ENCODE measurements at regions not wholly inside any gene's neighbourhood (a gene's known extent, or its start where the extent isn't known, plus 50 kb on each side); places are given as distances from the start of the nearest gene placed in this dataset.

- H3K56ac ChIP-seq (ENCODE audit: insufficient read length, low read depth, low read length), result no peak overlapping the region
- no peak overlapping the region for H4K91ac ChIP-seq (ENCODE audit: insufficient read length, low read depth, low read length)
- Mint-ChIP-seq H3K27ac (no peak overlapping the region), H3K27me3 (ENCODE audit: low read depth) (no peaks in the 10 kb centered on the region), H3K4me3 (no peak overlapping the region), H3K36me3 (ENCODE audit: insufficient read depth in 1 of 3, low read depth in 3 of 3) (no peaks in the 10 kb centered on the region), H3K4me1 (peaks cover 15 to 21% of the 10 kb centered on the region in 2 experiments), H3K9me3 (peaks cover 2 to 5% of the 10 kb centered on the region in 2 experiments; a peak in 2 of 5 replicates)
- H2BK15ac ChIP-seq (ENCODE audit: low read depth, low read length), result no peak overlapping the region
- H3K23ac ChIP-seq (ENCODE audit: insufficient read length, low read depth, low read length), result no peak overlapping the region
- H3K9ac ChIP-seq (ENCODE audit: extremely low read depth, insufficient read length, low read length), result no peak overlapping the region
- H3K27me3 ChIP-seq (ENCODE audit: insufficient read depth, low read length), result no peaks in the 10 kb centered on the region
- no peak for DNase-seq
- WGBS (ENCODE audit: extremely low coverage, insufficient read length, low lambda C conversion rate), result no CpG with 5 or more reads among the region's 4 CpGs
- no peak overlapping the region for H2AK5ac ChIP-seq (ENCODE audit: insufficient read length, low read length)
- H3K79me1 ChIP-seq (ENCODE audit: insufficient read depth, low read depth, low read length, poor library complexity, severe bottlenecking), result no peaks in the 10 kb centered on the region
- no peaks in the 10 kb centered on the region for H3K23me2 ChIP-seq (ENCODE audit: insufficient read length, low read depth, low read length, poor library complexity, severe bottlenecking)
- H2AFZ ChIP-seq (ENCODE audit: low read length), result no peak overlapping the region
- no peak overlapping the region for H3K14ac ChIP-seq (ENCODE audit: insufficient read depth, low read length)
- H2BK5ac ChIP-seq (ENCODE audit: insufficient read length, low read length), result no peak overlapping the region
- no peak overlapping the region for H2BK120ac ChIP-seq (ENCODE audit: low read depth, low read length, poor library complexity, severe bottlenecking)
- no peaks in the 10 kb centered on the region for H4K20me1 ChIP-seq (ENCODE audit: control insufficient read depth, insufficient read depth, insufficient read length)
- no peak overlapping the region for H3K27ac ChIP-seq (ENCODE audit: insufficient read length, low read depth, low read length)
- H3K4ac ChIP-seq (ENCODE audit: low read depth, low read length), result no peak overlapping the region
- no peak overlapping the region for H4K8ac ChIP-seq (replicated peaks; ENCODE audit: insufficient read length, low read depth, low read length)
- no peak overlapping the region for H3K18ac ChIP-seq (ENCODE audit: insufficient read length, low read depth, low read length)
- H3K4me1 ChIP-seq (ENCODE audit: insufficient read depth, low read length), result peaks cover 7% of the 10 kb centered on the region; the same call in 1 of the 2 replicates
- TF ChIP-seq CTCF (conservative IDR thresholded peaks at IDR 0.05), result no peak
- H3K4me2 ChIP-seq (ENCODE audit: insufficient read depth, insufficient read length, low read length), result no peak overlapping the region
- no peak overlapping the region for H3T11ph ChIP-seq (ENCODE audit: low read length)
- no peak overlapping the region for H2BK20ac ChIP-seq (ENCODE audit: low read depth, low read length, poor library complexity, severe bottlenecking)
- no peaks in the 10 kb centered on the region for H3K79me2 ChIP-seq (ENCODE audit: insufficient read depth, low read length)
- H3K9me3 ChIP-seq (ENCODE audit: control insufficient read depth, low read depth, low read length), result no peaks in the 10 kb centered on the region
- H4K5ac ChIP-seq (ENCODE audit: insufficient read length, low read depth, low read length), result no peak overlapping the region
- H2BK12ac ChIP-seq (ENCODE audit: insufficient read length, low read depth, low read length), result no peak overlapping the region
These were observed 99.0 kb upstream of the DAB2 start for GRCh38 chr5:39523821-39524220.

Data from H9 (cell line).